Left ventricle myocardium inferior (tissue), 1 donor: ENCODE measurements at regions not wholly inside any gene's neighbourhood (a gene's known extent, or its start where the extent isn't known, plus 50 kb on each side); places are given as distances from the start of the nearest gene placed in this dataset.

Source experiments
- DNase-seq: peaks from one replicate; pipeline ENCODE4 v3.0.0-alpha.2; 2020
- H3K27ac ChIP-seq: fragments of 200-600 bp; replicated peaks from 2 replicates; pipeline ENCODE4 v1.8.0; 2021
- H3K27me3 ChIP-seq: fragments of 200-600 bp; 2 replicates; pipeline ENCODE4 v1.8.0; 2021; ENCODE audit warnings: low read depth
- H3K36me3 ChIP-seq: fragments of 200-600 bp; 2 replicates; pipeline ENCODE4 v1.8.0; 2021
- H3K4me1 ChIP-seq: fragments of 200-600 bp; 2 replicates; pipeline ENCODE4 v1.8.0; 2021
- H3K4me3 ChIP-seq: fragments of 200-600 bp; 2 replicates; pipeline ENCODE4 v1.8.0; 2021; ENCODE audit warnings: mild to moderate bottlenecking, moderate library complexity
- H3K9me3 ChIP-seq: fragments of 200-600 bp; replicated peaks from 2 replicates; pipeline ENCODE4 v1.8.0; 2021
- CTCF ChIP-seq: fragments of 200-600 bp; IDR thresholded peaks from 2 replicates; pipeline ENCODE4 v1.8.0; 2021; ENCODE audit warnings: antibody characterized with exemption, mild to moderate bottlenecking, borderline replicate concordance
- intact Hi-C: fragments of 100-400 bp; cut with micrococcal nuclease; formaldehyde crosslinking; loops from one replicate; pipeline ENCODE4 v1.11.0; 2022
- donor health status: DM: no; HTN: yes; CAD: no; lungs with severe emphysema.

DNA sequence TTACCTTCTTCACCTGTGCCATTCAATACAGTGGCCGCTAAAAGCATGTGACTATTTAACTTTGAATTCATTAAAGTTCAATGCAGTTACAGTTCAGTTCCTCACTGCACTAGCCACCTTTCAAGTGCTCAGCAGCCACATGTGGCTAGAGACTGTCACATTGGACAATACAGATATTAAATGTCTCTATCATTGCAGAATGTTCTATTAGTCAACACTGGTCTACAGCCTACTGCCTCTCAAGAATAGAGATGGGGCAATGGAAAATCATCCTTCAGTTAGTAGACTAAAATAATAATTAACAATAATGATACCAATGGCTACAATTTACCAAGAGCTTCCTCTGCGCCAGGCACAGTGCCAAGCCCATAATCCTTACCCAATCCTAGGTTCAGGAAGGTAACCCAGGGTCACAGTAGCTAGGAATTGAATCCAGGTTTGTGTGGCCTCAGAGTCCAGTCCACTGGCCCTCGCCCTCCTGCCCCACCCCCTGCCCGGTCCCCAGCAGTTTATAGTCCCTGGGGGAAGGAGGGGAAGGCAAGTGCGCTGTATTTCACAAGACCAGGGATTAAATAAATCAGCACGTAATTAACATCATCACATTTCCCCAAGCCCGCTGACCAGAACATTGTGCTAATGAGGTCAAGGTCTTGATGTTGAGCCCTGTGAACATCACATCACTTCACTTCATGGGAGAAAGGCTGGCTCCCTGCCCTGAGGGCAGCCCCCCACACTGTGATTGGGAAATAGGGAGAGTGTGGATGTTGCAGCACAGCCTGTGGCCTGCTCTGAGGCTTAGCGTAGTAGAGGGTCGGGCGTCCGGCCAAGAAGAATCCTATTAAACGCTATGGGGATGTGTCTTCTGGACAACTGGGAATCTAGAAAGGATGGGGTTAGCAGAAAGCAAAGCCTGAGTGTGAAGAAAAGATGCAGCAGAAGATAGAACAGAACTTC is 147.2 kb downstream of the VEGFA start:
- no peak for DNase-seq
- Histone ChIP-seq H3K4me1 (no peaks in the 10 kb centered on the region), H3K4me3 (no peak overlapping the region), H3K27me3 (peaks cover 7% of the 10 kb centered on the region), H3K27ac (no peak overlapping the region), H3K36me3 (no peaks in the 10 kb centered on the region), H3K9me3 (no peaks in the 10 kb centered on the region)
- no peak for TF ChIP-seq CTCF
- intact Hi-C loops, result no loop called here

DNA sequence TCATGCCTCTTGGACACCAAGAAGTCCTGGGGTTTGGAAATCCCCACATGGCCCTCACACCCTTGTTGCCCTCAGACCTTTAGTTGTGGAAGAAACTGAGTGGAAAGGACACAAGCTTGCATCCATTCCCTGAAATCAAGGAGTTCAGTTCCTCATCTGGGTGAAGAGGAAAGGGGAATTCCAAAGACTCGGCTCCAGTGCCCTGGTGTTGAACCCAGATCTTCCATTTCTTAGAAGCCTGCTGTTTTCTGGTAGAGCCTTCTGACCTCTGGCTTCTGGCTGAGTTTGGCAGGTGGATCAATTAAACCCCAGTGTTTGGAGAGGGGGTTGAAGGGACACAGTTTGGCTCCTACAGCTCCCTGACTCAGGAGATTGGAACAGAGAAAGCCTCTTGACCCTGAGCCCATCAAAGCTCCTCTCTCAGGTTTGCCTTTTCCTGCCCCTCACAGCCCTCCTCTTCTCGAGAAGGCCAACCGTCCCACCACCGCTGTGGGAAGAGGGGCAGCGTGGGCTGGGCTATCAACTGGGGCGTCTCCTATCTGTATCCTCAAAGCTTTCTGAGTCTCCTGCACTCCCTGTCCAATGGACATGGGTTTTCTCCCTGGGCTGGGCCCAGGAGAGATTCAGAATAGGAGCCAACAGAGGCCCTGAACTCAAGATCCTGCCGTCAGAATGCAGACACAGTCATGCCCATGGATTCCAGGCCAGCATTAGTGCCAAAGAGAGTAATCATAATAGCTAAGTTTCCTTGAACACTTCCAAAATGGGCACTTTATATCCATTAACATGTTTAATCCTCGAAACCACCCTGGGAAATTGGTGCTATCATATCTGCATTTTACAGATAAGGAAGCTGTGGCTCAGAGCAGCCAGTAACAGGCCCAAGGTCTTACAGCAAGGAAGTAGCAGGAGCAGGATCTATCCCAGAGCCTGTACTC is 146.2 kb downstream of the VEGFA start:
- intact Hi-C loops, result no loop called here

GRCh38 chr6:43915208-43915869 is 145.3 kb downstream of the VEGFA start:
- DNase-seq, result no peak
- Histone ChIP-seq H3K36me3 (no peaks in the 10 kb centered on the region), H3K27ac (no peak overlapping the region), H3K4me1 (no peaks in the 10 kb centered on the region), H3K9me3 (no peaks in the 10 kb centered on the region), H3K27me3 (no peaks in the 10 kb centered on the region), H3K4me3 (no peak overlapping the region)
- intact Hi-C loops, result no loop called here
- TF ChIP-seq CTCF, result no peak

More for the DNA sequence above, 146.2 kb downstream of the VEGFA start:
- Histone ChIP-seq H3K4me3 (no peak overlapping the region), H3K27me3 (peaks cover 3% of the 10 kb centered on the region), H3K27ac (no peak overlapping the region), H3K36me3 (no peaks in the 10 kb centered on the region), H3K9me3 (no peaks in the 10 kb centered on the region), H3K4me1 (no peaks in the 10 kb centered on the region)
- DNase-seq, result no peak
- TF ChIP-seq CTCF, result no peak

- no peak for DNase-seq
- Histone ChIP-seq H3K27ac (no peak overlapping the region), H3K36me3 (no peaks in the 10 kb centered on the region), H3K4me3 (no peak overlapping the region), H3K4me1 (peaks cover 2% of the 10 kb centered on the region), H3K9me3 (no peaks in the 10 kb centered on the region), H3K27me3 (no peaks in the 10 kb centered on the region)
- intact Hi-C loops, result no loop called here
- no peak for TF ChIP-seq CTCF
Measured at GRCh38 chr6:43914272-43915147, 144.5 kb downstream of the VEGFA start.
